ENCODE measurements at regions not wholly inside any gene's neighbourhood (a gene's known extent, or its start where the extent isn't known, plus 50 kb on each side); places are given as distances from the start of the nearest gene placed in this dataset.

DNA sequence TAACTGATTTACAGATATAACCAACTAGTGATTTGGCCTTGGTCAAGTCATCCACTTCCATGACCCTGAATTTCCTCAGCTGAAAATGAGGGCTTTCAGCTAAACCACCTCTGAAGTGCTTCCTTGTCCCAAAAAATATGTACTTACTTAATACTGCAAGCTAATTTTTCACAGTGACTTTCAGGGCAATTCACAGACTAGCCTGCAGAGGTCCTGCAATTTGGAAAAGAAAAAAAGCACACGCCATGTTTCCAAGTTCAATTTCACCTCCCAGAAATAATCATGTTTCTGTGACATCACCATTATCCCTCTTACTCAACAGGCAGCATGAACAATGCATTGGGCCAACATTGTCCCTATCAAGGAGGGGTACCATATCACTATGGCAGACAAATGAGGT lies 218.2 kb downstream of the SHOX2 start:
- TF ChIP-seq, protein P1, sequence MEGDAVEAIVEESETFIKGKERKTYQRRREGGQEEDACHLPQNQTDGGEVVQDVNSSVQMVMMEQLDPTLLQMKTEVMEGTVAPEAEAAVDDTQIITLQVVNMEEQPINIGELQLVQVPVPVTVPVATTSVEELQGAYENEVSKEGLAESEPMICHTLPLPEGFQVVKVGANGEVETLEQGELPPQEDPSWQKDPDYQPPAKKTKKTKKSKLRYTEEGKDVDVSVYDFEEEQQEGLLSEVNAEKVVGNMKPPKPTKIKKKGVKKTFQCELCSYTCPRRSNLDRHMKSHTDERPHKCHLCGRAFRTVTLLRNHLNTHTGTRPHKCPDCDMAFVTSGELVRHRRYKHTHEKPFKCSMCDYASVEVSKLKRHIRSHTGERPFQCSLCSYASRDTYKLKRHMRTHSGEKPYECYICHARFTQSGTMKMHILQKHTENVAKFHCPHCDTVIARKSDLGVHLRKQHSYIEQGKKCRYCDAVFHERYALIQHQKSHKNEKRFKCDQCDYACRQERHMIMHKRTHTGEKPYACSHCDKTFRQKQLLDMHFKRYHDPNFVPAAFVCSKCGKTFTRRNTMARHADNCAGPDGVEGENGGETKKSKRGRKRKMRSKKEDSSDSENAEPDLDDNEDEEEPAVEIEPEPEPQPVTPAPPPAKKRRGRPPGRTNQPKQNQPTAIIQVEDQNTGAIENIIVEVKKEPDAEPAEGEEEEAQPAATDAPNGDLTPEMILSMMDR (IDR thresholded peaks at IDR 0.05) = no peak
- no peak for TF ChIP-seq CBX2 (IDR thresholded peaks at IDR 0.05; ENCODE audit: borderline replicate concordance, low read depth)
- TF ChIP-seq RAD21 (conservative IDR thresholded peaks at IDR 0.05 in 1 of 2, IDR thresholded peaks at IDR 0.05 in 1 of 2) = no peak
- no peak for TF ChIP-seq MAZ (IDR thresholded peaks at IDR 0.05; ENCODE audit: borderline replicate concordance, low read depth, low read length)
- TF ChIP-seq, protein P2, sequence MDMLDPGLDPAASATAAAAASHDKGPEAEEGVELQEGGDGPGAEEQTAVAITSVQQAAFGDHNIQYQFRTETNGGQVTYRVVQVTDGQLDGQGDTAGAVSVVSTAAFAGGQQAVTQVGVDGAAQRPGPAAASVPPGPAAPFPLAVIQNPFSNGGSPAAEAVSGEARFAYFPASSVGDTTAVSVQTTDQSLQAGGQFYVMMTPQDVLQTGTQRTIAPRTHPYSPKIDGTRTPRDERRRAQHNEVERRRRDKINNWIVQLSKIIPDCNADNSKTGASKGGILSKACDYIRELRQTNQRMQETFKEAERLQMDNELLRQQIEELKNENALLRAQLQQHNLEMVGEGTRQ (IDR thresholded peaks at IDR 0.05) = no peak
- TF ChIP-seq ESRRA (IDR thresholded peaks at IDR 0.05; ENCODE audit: borderline replicate concordance, low read length) = no peak
- TF ChIP-seq POLR2A (IDR thresholded peaks at IDR 0.05; ENCODE audit: low read length) = no peak
- TF ChIP-seq, protein P3, sequence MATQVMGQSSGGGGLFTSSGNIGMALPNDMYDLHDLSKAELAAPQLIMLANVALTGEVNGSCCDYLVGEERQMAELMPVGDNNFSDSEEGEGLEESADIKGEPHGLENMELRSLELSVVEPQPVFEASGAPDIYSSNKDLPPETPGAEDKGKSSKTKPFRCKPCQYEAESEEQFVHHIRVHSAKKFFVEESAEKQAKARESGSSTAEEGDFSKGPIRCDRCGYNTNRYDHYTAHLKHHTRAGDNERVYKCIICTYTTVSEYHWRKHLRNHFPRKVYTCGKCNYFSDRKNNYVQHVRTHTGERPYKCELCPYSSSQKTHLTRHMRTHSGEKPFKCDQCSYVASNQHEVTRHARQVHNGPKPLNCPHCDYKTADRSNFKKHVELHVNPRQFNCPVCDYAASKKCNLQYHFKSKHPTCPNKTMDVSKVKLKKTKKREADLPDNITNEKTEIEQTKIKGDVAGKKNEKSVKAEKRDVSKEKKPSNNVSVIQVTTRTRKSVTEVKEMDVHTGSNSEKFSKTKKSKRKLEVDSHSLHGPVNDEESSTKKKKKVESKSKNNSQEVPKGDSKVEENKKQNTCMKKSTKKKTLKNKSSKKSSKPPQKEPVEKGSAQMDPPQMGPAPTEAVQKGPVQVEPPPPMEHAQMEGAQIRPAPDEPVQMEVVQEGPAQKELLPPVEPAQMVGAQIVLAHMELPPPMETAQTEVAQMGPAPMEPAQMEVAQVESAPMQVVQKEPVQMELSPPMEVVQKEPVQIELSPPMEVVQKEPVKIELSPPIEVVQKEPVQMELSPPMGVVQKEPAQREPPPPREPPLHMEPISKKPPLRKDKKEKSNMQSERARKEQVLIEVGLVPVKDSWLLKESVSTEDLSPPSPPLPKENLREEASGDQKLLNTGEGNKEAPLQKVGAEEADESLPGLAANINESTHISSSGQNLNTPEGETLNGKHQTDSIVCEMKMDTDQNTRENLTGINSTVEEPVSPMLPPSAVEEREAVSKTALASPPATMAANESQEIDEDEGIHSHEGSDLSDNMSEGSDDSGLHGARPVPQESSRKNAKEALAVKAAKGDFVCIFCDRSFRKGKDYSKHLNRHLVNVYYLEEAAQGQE (IDR thresholded peaks at IDR 0.05) = no peak
- no peak for TF ChIP-seq RCOR1 (IDR thresholded peaks at IDR 0.05; ENCODE audit: low read depth, low read length)
- TF ChIP-seq, protein P4, sequence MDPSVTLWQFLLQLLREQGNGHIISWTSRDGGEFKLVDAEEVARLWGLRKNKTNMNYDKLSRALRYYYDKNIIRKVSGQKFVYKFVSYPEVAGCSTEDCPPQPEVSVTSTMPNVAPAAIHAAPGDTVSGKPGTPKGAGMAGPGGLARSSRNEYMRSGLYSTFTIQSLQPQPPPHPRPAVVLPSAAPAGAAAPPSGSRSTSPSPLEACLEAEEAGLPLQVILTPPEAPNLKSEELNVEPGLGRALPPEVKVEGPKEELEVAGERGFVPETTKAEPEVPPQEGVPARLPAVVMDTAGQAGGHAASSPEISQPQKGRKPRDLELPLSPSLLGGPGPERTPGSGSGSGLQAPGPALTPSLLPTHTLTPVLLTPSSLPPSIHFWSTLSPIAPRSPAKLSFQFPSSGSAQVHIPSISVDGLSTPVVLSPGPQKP (IDR thresholded peaks at IDR 0.05; ENCODE audit: low read depth, low read length) = no peak
- TF ChIP-seq CHD2 (IDR thresholded peaks at IDR 0.05; ENCODE audit: low read length, partially characterized antibody) = no peak
